ENCODE measurements at regions not wholly inside any gene's neighbourhood (a gene's known extent, or its start where the extent isn't known, plus 50 kb on each side); places are given as distances from the start of the nearest gene placed in this dataset.
"Not testable (repeated sequence)": the region's sequence is repeated elsewhere in the genome, so short reads cannot be mapped to it uniquely, and the experiment has no call there.

GRCh38 chr5:168128111-168128510, 163.3 kb upstream of the WWC1 start:
- DNase-seq (ENCODE audit: low read depth), result no peak

- no peak for DNase-seq (ENCODE audit: low read depth)
These were observed 162.9 kb upstream of the WWC1 start for GRCh38 chr5:168128557-168128956.

GRCh38 chr5:168131519-168131918, 159.9 kb upstream of the WWC1 start:
- no peak for DNase-seq (ENCODE audit: low read depth)

DNA sequence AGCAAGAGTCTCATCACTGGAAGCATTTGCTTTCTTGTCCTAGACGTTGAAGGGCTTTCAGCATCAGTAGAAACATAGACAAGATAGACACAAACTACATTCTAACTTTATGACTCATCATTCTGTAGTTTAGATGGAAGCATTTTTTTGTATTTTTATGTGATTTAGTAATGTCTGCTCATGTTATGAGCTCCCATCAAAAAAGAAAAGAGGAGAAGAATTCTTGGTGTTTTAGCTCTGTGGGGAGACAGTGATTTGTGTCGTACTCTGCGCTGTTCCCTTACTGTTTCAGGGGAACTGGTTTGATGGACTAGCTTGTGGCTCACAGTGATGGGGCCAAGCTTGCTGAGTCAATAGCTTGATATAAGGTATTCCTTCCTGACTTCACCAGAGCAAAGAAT, 159.2 kb upstream of the WWC1 start:
- no peak for DNase-seq (ENCODE audit: low read depth)

DNA sequence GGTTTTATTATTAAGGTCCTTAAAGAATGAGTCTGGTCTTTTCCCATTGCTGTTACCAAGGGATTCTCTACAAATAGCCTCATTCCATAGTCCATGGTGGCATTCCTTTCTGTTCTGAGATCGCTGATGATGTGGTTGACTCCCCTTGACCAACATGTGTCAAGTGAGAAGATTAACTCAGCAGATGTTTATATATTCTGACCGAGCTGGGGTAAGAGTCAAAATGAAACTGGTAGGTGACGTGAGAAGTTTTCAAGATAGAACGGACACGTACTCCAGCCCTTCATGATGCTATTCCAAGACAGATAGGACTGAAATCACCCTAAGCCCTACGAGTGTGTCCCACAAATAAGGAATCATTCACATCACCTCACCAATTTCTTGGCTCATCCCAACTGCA, 155.5 kb upstream of the WWC1 start:
- DNase-seq (ENCODE audit: low read depth), result no peak

GRCh38 chr5:168136340-168136739, 155.1 kb upstream of the WWC1 start:
- DNase-seq (ENCODE audit: low read depth), result no peak

- no peak for DNase-seq (ENCODE audit: low read depth)
These were observed 154.2 kb upstream of the WWC1 start for GRCh38 chr5:168137265-168137664.

DNA sequence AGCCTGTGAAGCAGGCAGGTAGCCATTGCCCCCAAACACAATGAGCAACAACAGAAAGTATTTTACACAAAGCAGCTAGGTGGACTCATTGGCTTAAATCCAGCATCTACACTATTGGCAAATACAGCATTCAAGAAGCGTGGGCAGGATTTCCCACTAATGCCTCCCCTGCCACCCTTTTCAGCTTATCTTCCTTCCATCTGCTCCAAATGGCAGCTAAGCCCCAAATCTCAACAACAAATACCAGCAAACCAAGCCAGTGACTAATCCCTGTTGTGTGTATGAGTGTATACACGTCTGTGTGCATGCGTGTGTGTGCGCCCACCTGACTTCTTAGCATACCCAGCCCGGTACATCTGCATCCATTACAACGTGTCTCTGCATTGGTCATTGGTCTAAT, 151.2 kb upstream of the WWC1 start:
- no peak for DNase-seq (ENCODE audit: low read depth)

DNA sequence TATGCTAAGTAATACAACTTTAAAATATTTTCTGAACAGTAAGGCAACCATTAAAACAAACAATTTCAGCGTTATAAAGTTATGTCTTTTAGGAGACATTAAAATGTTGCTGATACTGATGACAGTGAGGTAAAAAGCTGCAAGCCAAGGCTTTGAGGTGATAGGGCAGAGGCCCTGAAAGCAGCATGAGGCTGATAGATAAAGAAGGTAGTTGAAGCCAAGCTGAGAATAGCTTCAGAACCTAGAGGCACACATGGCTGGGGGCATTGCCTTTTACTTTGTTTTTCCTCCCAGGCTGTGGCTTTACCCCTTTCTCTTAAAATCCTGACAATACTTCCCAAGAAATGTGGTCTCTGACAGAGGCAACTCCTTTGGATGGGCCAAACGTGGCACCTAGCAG, 149.0 kb upstream of the WWC1 start:
- no peak for DNase-seq (ENCODE audit: low read depth)

GRCh38 chr5:168143521-168143920, 147.9 kb upstream of the WWC1 start:
- not testable (repeated sequence) for DNase-seq (ENCODE audit: low read depth)

GRCh38 chr5:168147106-168147505, 144.3 kb upstream of the WWC1 start:
- no peak for DNase-seq (ENCODE audit: low read depth)

- DNase-seq (ENCODE audit: low read depth), result no peak
These were observed 143.7 kb upstream of the WWC1 start for GRCh38 chr5:168147568-168148360.

DNA sequence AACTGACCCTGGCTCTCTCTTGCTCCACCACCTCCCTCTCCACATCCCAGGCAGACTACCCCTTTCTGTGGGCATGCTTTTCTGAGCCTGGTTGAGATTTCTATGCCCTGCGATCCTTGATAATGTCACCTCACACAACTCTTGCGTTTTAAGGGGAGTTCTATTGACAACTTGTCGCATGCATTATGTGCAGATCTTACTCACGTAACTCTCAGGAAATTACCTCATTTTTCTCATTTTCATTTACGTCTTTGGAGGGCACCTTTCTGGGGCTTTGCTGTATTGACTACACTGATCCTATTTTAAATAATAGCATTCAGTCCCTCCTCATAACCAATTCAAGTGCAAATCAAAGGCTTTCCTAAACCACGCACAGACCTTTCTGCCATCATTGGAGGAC, 140.4 kb upstream of the WWC1 start:
- no peak for DNase-seq (ENCODE audit: low read depth)

GRCh38 chr5:168152660-168153059, 138.8 kb upstream of the WWC1 start:
- DNase-seq (ENCODE audit: low read depth), result no peak

GRCh38 chr5:168153263-168153875, 138.1 kb upstream of the WWC1 start:
- no peak for DNase-seq (ENCODE audit: low read depth)

DNA sequence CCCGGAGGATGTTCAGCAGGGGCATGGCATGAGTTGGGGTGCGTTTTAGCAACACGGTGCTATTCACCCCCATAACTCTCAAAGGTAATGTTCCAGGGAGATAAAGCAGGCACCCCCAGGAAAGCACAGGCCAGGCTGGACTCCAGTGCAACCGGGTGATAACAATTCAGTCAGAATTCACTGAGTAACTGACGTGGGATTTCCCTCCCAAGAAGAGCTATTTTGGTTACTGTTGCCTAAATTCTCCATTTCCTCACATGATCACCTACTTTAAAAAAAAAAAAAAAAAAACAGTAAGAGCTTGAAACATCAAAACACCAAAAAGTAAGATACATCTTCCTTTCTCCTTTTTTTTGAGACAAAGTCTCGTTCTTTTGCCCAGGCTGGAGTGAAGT, 137.6 kb upstream of the WWC1 start:
- DNase-seq (ENCODE audit: low read depth), result no peak

GRCh38 chr5:168155585-168155984, 135.9 kb upstream of the WWC1 start:
- DNase-seq (ENCODE audit: low read depth), result no peak

GRCh38 chr5:168156170-168156569, 135.3 kb upstream of the WWC1 start:
- no peak for DNase-seq (ENCODE audit: low read depth)

GRCh38 chr5:168157141-168157540, 134.3 kb upstream of the WWC1 start:
- DNase-seq (ENCODE audit: low read depth), result no peak

DNA sequence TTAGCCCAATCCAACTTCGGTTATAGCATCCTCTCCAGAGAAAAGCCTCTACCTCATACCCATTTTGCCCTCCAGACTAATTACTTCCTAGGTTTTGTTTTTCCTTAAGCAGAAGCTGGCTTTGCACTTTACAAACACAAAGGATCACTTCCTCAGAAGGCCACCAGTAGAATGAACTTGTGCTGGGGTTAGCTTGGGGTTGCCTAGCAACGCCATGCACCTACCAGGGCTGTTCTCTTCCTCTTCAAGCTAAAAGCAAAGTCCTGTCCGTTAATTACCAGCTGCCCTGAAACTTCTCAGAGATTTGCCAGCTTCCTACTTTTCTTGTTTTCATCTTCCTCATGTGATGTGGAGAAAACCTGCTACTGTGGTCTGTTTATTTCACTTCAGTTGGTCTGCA, 132.0 kb upstream of the WWC1 start:
- DNase-seq (ENCODE audit: low read depth), result no peak

- no peak for DNase-seq (ENCODE audit: low read depth)
These were observed 129.0 kb upstream of the WWC1 start for GRCh38 chr5:168162464-168162863.

DNA sequence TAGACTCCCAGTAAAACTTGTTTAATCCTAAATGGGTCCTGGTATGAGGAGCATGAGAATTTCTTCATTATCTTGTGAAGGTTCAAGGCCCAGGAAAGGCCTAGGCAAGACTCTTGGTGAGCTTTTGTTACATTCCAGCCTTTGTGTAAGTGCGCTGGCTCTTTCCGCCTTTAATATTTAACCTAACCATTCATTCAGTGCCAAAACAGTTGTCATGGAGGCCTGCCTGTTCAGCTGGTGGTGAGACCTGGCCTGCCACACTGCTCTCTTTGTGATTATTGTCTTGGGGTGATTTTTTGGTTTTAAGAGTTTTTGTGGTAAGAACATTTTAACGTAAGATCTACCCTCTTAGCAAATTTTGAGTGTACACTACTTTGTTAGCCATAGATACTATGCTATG, 127.5 kb upstream of the WWC1 start:
- no peak for DNase-seq (ENCODE audit: low read depth)

DNA sequence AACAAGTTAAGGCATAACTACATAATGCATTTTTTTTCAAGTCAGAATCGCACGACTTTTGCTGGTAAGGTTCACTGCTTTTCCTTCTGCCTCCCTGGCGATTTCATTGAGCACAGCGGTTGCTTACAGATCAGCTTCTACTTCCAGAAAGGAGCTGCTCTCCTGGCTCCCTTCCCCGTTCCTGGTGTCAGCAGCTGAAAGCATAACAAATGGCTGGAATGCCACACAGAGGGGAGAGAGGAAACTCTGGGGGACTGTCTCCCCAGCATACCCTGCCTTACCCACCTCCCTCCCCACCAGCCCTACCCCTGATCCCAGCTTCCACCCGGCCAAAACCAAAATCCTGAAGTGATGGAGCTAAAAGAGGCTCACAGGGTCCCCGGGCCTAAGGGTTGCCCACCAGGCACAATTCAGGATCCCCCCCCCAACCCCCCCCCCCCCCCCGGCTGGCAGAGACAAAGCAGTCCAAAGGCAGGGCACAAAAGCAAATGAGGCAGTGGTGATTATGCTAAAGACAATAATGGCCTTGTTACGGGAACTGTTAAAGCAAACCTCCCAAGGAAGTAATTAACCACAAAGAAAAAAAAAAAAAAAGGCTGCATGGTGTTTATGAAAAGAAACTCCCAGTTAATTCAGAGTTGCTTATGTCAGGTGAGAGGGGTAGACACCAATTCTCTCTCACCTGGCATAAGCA, 126.1 kb upstream of the WWC1 start:
- DNase-seq (ENCODE audit: low read depth), result no peak
